ENCODE measurements at regions not wholly inside any gene's neighbourhood (a gene's known extent, or its start where the extent isn't known, plus 50 kb on each side); places are given as distances from the start of the nearest gene placed in this dataset.

GRCh38 chr5:42361315-42361688 is 61.9 kb upstream of the GHR start:
- DNase-seq = no peak

DNA sequence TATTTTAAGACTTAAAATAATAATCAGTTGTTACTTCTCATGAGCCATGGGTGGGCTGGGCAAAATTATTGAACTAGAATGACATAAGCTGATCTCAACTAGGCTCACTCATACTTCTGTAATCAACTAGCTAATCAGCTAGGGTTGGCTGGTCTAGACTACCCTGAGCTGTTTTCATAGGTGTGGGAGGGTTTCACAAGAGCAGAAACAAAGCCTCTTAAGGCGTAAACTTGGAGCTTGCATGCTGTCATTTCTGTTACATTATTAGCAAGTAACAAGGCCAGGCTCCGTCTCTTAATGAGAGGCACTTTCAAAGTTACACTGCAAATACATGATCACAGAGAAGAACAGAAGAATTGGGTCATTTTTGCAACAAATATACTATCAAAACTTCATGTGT is 57.2 kb upstream of the GHR start:
- no peak for DNase-seq
